ENCODE measurements at regions not wholly inside any gene's neighbourhood (a gene's known extent, or its start where the extent isn't known, plus 50 kb on each side); places are given as distances from the start of the nearest gene placed in this dataset.

DNA sequence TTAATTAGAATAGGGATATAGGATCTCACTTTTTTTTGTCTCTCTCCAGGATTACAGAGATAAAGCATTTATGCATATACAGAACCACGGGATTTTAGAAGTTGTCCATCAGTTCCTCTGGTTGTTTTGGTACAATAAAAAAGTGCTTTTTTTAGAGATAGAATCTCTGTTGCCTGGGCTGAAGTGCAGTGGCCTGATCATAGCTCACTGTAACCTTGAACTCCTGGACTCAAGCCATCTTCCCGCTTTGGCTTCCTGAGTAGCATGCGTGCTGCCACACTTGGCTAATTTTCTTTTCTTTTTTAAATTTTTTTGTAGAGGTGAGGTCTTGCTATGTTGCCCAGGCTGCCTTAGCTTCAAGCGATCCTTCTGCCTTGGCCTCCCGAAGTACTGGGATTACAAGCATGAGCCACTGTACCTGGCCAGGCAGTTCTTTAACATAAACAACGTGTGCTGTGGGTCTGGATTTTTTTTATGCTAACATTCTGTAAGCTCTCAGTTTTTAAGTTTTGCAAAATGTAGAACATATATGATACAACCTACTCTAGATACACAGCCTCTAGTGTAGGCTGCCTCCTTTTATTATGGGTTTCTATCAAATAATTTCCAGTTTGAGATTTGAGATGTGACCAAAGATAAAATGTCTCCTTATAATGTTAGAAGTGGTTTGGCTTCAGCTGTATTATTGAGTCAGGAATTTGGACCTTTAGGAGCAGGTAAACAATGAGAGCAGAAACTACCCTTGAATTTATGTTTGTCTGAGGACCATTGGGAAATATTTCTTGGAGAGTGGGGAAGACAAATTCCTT lies 57.4 kb upstream of the ULK4 start:
- Mint-ChIP-seq H3K4me3 (no peak overlapping the region), H3K36me3 (no peaks in the 10 kb centered on the region), H3K9me3 (no peaks in the 10 kb centered on the region), H3K27ac (no peak overlapping the region), H3K27me3 (ENCODE audit: low read depth) (no peaks in the 10 kb centered on the region), H3K4me1 (peaks cover 66% of the 10 kb centered on the region)
- TF ChIP-seq, protein P1, sequence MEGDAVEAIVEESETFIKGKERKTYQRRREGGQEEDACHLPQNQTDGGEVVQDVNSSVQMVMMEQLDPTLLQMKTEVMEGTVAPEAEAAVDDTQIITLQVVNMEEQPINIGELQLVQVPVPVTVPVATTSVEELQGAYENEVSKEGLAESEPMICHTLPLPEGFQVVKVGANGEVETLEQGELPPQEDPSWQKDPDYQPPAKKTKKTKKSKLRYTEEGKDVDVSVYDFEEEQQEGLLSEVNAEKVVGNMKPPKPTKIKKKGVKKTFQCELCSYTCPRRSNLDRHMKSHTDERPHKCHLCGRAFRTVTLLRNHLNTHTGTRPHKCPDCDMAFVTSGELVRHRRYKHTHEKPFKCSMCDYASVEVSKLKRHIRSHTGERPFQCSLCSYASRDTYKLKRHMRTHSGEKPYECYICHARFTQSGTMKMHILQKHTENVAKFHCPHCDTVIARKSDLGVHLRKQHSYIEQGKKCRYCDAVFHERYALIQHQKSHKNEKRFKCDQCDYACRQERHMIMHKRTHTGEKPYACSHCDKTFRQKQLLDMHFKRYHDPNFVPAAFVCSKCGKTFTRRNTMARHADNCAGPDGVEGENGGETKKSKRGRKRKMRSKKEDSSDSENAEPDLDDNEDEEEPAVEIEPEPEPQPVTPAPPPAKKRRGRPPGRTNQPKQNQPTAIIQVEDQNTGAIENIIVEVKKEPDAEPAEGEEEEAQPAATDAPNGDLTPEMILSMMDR (IDR thresholded peaks at IDR 0.05; ENCODE audit: unreplicated experiment), result no peak
- no peak for DNase-seq (ENCODE audit: low spot score in 2 of 2, unreplicated experiment in 2 of 2)

DNA sequence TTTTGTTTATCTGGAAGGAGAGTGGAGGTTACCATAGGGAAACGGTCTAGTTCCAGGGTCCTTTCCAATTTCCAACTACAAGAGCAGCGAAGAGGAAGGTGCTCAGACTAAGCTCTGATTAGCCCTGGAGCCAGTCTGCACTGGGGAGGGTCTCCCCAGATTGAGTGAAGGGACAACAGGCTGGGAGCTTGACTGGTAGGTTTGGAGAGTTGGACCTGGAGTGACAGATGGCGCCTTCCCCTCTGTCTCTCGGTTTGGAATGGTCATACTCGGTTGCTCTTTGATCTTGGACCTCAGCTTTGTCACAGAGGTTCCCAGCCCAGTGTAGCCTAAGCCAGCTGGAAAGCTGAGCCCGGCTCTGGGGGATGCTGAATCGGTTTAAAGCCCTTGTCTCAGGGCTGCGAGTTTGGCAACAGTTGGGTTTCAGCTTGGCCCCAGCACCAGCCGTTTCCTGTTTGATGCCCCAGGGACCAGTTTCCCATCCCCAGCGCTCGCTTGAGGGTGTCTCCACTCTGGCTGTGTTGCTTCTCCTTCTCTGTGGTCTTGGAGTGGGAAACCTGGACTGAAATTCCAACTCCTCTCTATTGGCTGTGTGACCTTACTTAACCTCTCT lies 53.1 kb upstream of the ULK4 start:
- Mint-ChIP-seq H3K9me3 (no peaks in the 10 kb centered on the region), H3K36me3 (no peaks in the 10 kb centered on the region), H3K27ac (peak overlapping the region; percentile 82), H3K4me3 (peak overlapping the region; percentile 86), H3K27me3 (ENCODE audit: low read depth) (no peaks in the 10 kb centered on the region), H3K4me1 (peaks cover 37% of the 10 kb centered on the region)
- TF ChIP-seq, protein P1 (IDR thresholded peaks at IDR 0.05; ENCODE audit: unreplicated experiment), result no peak
- DNase-seq (ENCODE audit: low spot score in 2 of 2, unreplicated experiment in 2 of 2), result no peak

DNA sequence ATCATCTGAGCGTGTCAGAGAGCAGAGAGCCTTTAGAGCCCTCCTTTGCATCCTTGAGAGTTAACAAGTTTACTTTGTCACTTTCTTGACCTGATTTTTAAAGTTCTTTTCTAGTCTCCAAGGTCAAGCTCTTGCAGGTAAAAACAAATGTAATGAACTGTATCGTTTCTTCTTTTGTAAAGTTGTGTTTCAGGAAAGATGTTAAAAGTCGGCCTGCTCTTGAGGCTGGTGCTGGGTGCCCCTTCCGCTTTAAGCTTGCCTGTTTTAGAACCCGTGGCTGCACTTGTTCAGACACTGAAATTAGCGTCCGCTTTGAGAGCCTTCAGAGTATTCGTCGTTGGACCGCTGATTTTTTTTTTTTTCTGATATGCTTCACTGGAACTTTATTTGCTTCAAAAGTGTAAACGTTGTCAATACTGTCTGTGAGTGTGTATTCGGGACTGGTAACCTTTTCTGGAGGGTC lies 52.6 kb upstream of the ULK4 start:
- DNase-seq (ENCODE audit: low spot score in 2 of 2, unreplicated experiment in 2 of 2), result no peak
- TF ChIP-seq, protein P1 (IDR thresholded peaks at IDR 0.05; ENCODE audit: unreplicated experiment), result no peak
- Mint-ChIP-seq H3K27ac (peak overlapping the region; percentile 82), H3K4me1 (peaks cover 32% of the 10 kb centered on the region), H3K27me3 (ENCODE audit: low read depth) (no peaks in the 10 kb centered on the region), H3K36me3 (no peaks in the 10 kb centered on the region), H3K9me3 (no peaks in the 10 kb centered on the region), H3K4me3 (peak overlapping the region; percentile 86)

- TF ChIP-seq, protein P1 (IDR thresholded peaks at IDR 0.05; ENCODE audit: unreplicated experiment), result no peak
- peak in 1 of 2 experiments; percentile 53 for DNase-seq (ENCODE audit: low spot score in 2 of 2, unreplicated experiment in 2 of 2)
- Mint-ChIP-seq H3K27me3 (ENCODE audit: low read depth) (no peaks in the 10 kb centered on the region), H3K4me1 (peaks cover 27% of the 10 kb centered on the region), H3K36me3 (no peaks in the 10 kb centered on the region), H3K4me3 (peak overlapping the region; percentile 86), H3K27ac (peak overlapping the region; percentile 82), H3K9me3 (no peaks in the 10 kb centered on the region)
Observed at GRCh38 chr3:42013691-42014457, 52.0 kb upstream of the ULK4 start.

DNA sequence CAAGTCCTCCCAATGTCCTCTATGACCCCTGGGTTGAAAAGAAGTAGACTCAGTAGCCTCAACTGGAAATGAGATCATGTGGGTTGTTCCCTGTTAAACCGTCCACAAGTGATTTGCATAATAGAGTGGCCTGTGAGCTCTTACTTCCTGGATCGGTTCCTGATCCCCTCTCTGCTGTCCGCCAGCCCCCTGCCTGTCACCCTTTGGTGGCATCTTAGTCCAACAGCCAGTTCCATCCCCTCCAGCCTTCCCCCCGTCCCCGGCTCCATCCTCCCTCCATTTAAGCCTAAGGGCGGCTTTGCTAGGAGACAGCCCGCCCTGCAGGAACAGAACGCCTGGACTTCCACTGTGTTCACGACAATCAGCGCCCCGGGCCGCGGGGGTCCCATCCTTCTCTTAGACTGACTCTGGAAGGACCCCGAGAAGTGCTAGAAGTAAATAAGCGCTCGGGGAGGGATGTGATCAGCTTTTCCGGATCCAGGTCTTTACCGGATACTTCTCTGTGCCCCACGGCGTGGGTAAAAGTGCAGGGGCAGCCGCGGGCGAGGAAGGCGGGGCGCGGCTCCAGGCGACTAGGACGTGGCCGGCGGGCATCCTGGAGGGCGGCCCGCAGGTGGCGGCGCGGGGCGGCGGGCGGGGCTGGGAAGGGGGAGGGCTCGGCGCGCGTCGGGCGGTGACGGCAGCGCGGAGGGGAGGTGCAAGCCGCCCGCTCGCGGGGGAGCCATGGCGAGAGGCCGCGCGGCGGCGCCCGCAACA lies 51.2 kb upstream of the ULK4 start:
- H3K4me1 Mint-ChIP-seq, result peaks cover 27% of the 10 kb centered on the region
- H3K27ac Mint-ChIP-seq, result peak overlapping the region; percentile 86
- no peaks in the 10 kb centered on the region for H3K36me3 Mint-ChIP-seq
- H3K4me3 Mint-ChIP-seq, result peak overlapping the region; percentile 78
- TF ChIP-seq, protein P1 (IDR thresholded peaks at IDR 0.05; ENCODE audit: unreplicated experiment), result no peak
- no peaks in the 10 kb centered on the region for H3K9me3 Mint-ChIP-seq
- no peaks in the 10 kb centered on the region for H3K27me3 Mint-ChIP-seq (ENCODE audit: low read depth)
- DNase-seq (ENCODE audit: low spot score in 2 of 2, unreplicated experiment in 2 of 2), result peak; percentile 51 to 53

Data from mesothelial cell of epicardium (in vitro differentiated cells).